GM13976 (cell line): ENCODE measurements at regions not wholly inside any gene's neighbourhood (a gene's known extent, or its start where the extent isn't known, plus 50 kb on each side); places are given as distances from the start of the nearest gene placed in this dataset.
"Not testable (repeated sequence)": the region's sequence is repeated elsewhere in the genome, so short reads cannot be mapped to it uniquely, and the experiment has no call there.

Experiments
- DNase-seq: peaks from one replicate; pipeline ENCODE4 v3.0.0; 2012; ENCODE audit warnings: low spot score
- in situ Hi-C: fragments of 300-500 bp; cut with MboI; formaldehyde crosslinking; loops from one replicate; pipeline ENCODE4 v1.12.0; 2022; ENCODE audit warnings: low sequenced_read_pairs, mixed read lengths, inconsistent platforms; ENCODE audit not compliant: unreplicated experiment
- TF ChIP-seq, protein P1 (sequence below): IDR thresholded peaks from 2 replicates; pipeline ENCODE4 v1.5.1; 2012; ENCODE audit warnings: borderline replicate concordance, mild to moderate bottlenecking; ENCODE audit not compliant: insufficient read depth; ENCODE audit errors: extremely low read depth, missing control alignments, control extremely low read depth

DNA sequence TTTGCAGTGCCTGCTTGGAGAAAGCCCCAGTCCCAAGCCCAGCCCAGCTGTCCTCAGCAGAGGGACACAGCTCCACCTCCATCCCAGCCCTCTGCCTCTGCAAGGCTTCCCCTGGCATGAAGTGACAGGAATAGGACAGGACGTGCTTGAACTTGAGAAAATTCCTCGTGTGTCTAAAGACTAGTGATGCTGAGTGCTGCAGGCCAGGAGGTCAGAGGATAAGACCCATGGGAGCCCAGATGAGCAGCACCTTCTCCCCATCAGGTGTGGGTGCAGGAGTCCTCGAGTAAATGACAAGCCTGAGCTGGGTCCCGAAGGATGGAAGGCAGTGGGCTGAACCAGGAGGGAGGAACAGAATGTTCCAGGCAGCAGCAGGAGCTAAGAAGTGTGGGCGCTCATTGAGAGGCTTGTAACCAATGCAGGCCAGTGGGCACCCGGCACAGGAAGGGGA lies 67.8 kb upstream of the UXS1 start:
- in situ Hi-C loops, result no loop called here
- DNase-seq, result no peak
- TF ChIP-seq, protein P1, sequence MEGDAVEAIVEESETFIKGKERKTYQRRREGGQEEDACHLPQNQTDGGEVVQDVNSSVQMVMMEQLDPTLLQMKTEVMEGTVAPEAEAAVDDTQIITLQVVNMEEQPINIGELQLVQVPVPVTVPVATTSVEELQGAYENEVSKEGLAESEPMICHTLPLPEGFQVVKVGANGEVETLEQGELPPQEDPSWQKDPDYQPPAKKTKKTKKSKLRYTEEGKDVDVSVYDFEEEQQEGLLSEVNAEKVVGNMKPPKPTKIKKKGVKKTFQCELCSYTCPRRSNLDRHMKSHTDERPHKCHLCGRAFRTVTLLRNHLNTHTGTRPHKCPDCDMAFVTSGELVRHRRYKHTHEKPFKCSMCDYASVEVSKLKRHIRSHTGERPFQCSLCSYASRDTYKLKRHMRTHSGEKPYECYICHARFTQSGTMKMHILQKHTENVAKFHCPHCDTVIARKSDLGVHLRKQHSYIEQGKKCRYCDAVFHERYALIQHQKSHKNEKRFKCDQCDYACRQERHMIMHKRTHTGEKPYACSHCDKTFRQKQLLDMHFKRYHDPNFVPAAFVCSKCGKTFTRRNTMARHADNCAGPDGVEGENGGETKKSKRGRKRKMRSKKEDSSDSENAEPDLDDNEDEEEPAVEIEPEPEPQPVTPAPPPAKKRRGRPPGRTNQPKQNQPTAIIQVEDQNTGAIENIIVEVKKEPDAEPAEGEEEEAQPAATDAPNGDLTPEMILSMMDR, result no peak

DNA sequence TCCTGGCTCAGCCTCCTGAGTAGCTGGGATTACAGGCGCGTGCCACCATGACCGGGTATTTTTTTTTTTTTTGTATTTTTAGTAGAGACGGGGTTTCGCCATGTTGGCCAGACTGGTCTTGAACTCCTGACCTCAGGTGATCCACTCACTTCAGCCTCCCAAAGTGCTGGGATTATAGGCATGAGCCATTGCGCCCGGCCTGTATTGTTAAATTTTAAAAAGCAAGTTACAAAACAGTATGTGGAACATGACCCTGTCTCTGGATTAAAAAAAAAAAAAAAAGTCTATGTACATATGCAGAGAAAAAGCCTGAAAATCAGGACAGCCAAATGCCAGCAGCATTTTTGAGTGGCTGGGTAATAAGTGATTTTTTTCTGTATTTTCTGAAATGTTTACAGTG lies 64.8 kb upstream of the UXS1 start:
- in situ Hi-C loops, result not testable (repeated sequence)

DNA sequence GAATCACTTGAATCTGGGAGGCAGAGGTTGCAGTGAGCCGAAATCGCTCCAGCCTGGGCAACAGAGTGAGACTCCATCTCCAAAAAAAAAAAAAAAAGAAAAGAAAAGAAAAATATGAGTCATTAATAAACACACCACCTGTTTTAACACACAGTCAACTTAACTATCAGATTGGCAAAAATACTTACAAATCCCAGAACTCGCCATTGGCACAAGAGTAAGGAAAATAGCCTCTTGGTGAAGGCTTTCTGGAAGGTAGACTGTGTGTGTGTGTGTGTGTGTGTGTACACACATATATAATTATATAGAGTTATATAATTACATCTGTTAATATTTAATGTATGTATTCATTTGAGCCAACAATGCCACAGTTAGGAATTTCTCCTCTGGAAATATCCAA lies 63.7 kb upstream of the UXS1 start:
- TF ChIP-seq, protein P1, result no peak
- in situ Hi-C loops, result no loop called here

More for the DNA sequence above, 64.8 kb upstream of the UXS1 start:
- not testable (repeated sequence) for DNase-seq

DNA sequence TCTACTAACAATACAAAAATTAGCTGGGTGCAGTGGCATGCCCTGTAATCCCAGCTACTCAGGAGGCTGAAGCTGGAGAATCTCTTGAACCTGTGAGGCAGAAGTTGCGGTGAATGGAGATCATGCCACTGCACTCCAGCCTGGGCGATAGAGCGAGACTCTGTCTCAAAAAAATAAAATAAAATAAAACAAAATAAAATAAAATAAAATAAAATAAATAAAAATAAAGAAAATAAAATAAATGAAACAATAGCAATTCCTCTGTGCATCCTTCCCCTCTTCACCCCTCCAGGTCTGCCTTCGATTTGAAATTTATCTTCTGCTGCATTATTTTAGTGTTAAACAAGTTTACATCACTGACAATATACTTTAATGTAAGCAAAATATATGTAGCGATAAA lies 63.0 kb upstream of the UXS1 start:
- DNase-seq, result no peak
- TF ChIP-seq, protein P1, result no peak
- in situ Hi-C loops, result no loop called here

More for the DNA sequence above, 63.7 kb upstream of the UXS1 start:
- DNase-seq, result no peak

DNA sequence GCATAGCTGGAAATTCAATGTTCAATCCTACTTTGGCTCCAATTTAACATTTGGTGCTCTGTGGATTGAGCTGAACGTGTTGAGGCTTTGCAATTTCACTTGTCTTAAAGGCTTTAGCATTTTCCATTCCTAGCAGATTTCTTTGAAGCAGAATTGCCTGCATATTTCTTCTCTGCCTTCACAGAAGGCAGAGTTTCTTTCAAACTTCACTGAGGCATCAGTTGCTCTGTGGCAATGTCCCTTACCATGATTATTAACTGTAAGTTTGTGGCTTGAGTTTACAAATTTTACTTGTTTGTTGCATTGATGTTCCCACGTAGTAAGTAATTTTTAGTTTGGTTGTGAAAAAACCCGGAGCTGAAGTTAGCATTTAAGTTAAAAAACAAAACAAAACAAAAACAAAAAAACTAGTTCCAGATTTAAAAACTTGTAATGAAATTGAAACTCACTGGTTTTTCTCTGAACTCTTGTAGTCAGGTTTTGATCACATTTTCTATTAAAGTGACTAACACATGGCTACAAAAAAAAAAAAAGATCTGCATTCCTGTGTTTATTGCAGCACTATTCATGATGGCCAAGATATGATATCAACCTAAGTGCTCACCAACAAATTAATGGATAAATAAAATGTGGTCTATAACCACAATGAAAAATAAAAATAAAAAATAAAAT lies 55.2 kb upstream of the UXS1 start:
- DNase-seq, in situ Hi-C loops: not testable (repeated sequence)

DNA sequence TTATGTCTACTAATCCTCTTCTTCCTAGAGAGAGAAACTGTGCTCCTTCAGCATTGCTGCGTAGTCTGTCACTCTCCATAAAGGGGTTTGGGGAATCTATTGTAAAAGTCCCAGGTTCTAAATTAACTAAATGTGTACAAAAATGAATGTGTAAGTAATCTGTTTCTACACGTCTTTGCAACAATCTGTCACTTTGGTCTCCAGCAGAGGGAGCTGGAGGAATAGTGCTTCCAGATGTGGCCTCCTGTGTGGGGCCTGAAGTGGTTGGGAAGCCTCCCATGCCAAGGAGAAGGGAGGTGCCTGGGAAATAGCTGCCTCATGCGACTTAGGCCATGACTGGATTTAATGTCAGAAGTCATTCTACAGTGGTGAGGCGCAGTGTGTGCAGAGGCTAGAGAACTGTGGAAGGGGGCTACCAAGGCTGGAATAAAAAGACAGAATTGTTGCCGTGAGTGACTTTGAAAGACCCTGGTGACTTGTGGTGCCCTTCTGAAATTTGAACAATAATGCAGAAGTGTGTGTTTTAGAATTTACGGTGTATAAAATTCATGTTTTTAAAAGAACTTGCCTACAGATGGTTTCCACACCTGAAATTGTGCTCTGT lies 54.5 kb upstream of the UXS1 start:
- in situ Hi-C loops, DNase-seq: not testable (repeated sequence)
